Nephron progenitor cell (in vitro differentiated cells): ENCODE measurements at regions not wholly inside any gene's neighbourhood (a gene's known extent, or its start where the extent isn't known, plus 50 kb on each side); places are given as distances from the start of the nearest gene placed in this dataset.

ENCODE experiments used
- DNase-seq: peaks from one replicate; pipeline ENCODE4 v3.0.0; 2021
- H3K27ac Mint-ChIP-seq: 2 replicates; pipeline ENCODE4 v1.8.0; 2021; ENCODE audit warnings: mild to moderate bottlenecking, moderate library complexity, mixed read lengths
- H3K27me3 Mint-ChIP-seq: 2 replicates; pipeline ENCODE4 v1.8.0; 2021; ENCODE audit warnings: mild to moderate bottlenecking, low read depth, mixed read lengths; ENCODE audit not compliant: poor library complexity
- H3K36me3 Mint-ChIP-seq: 2 replicates; pipeline ENCODE4 v1.8.0; 2021; ENCODE audit warnings: low read depth, mixed read lengths
- H3K4me1 Mint-ChIP-seq: 2 replicates; pipeline ENCODE4 v1.8.0; 2021; ENCODE audit warnings: mixed read lengths
- H3K4me3 Mint-ChIP-seq: 2 replicates; pipeline ENCODE4 v1.8.0; 2021; ENCODE audit warnings: mild to moderate bottlenecking, moderate library complexity, mixed read lengths
- H3K9me3 Mint-ChIP-seq: 2 replicates; pipeline ENCODE4 v1.8.0; 2021; ENCODE audit warnings: mild to moderate bottlenecking, moderate library complexity, mixed read lengths
- TF ChIP-seq, protein P1 (sequence below): fragments of 200-600 bp; sonication (generic); IDR thresholded peaks from 2 replicates; pipeline ENCODE4 v1.5.0; 2021; ENCODE audit warnings: antibody characterized with exemption

DNA sequence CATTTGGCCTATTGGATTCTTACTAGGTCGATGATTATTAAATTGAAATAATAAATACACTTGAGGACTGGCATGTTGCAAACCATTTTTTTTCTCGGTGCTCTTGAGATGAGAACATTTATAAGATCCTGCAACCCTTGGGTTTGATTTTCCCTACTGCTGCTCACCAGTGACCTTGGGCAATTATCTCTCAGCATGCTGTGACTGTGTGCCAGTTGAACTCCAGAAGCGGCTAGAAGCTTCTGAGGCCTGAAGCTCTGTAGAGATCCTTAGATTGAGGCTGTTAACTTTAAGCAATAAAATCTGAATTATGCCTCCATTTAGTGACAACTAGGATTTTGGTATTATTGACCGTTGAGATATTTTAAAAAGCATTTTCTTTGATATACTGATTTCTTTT is 489.8 kb downstream of the MAT2B start:
- TF ChIP-seq, protein P1, sequence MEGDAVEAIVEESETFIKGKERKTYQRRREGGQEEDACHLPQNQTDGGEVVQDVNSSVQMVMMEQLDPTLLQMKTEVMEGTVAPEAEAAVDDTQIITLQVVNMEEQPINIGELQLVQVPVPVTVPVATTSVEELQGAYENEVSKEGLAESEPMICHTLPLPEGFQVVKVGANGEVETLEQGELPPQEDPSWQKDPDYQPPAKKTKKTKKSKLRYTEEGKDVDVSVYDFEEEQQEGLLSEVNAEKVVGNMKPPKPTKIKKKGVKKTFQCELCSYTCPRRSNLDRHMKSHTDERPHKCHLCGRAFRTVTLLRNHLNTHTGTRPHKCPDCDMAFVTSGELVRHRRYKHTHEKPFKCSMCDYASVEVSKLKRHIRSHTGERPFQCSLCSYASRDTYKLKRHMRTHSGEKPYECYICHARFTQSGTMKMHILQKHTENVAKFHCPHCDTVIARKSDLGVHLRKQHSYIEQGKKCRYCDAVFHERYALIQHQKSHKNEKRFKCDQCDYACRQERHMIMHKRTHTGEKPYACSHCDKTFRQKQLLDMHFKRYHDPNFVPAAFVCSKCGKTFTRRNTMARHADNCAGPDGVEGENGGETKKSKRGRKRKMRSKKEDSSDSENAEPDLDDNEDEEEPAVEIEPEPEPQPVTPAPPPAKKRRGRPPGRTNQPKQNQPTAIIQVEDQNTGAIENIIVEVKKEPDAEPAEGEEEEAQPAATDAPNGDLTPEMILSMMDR = no peak
- Mint-ChIP-seq H3K36me3 (no peaks in the 10 kb centered on the region), H3K27me3 (no peaks in the 10 kb centered on the region), H3K27ac (peak overlapping the region; percentile 31), H3K9me3 (peaks cover 9% of the 10 kb centered on the region), H3K4me1 (peaks cover 21% of the 10 kb centered on the region), H3K4me3 (no peak overlapping the region)
- DNase-seq = no peak

DNA sequence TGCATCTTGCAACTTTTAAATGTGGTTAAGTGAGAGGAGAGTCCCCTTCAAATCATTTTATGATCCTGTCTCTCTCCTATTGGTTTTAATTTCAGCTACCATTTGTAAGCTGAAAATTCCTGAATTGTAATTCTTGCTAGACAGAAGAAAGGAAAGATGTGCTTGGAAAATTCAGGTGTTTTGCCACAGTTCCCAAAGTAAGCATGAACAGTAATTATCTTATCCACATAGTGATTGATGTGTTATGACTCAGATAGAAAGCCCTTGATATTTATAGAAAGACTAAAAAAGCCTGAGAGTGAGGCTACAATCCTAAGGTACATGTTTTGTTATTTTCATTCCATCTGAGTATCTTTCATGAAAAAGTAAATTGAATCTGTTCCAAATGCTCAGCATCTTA is 492.5 kb downstream of the MAT2B start:
- no peaks in the 10 kb centered on the region for H3K27me3 Mint-ChIP-seq
- TF ChIP-seq, protein P1 = no peak
- H3K27ac Mint-ChIP-seq = no peak overlapping the region
- peaks cover 44% of the 10 kb centered on the region for H3K4me1 Mint-ChIP-seq
- no peaks in the 10 kb centered on the region for H3K36me3 Mint-ChIP-seq
- H3K9me3 Mint-ChIP-seq = peaks cover 9% of the 10 kb centered on the region
- DNase-seq = no peak
- no peak overlapping the region for H3K4me3 Mint-ChIP-seq

DNA sequence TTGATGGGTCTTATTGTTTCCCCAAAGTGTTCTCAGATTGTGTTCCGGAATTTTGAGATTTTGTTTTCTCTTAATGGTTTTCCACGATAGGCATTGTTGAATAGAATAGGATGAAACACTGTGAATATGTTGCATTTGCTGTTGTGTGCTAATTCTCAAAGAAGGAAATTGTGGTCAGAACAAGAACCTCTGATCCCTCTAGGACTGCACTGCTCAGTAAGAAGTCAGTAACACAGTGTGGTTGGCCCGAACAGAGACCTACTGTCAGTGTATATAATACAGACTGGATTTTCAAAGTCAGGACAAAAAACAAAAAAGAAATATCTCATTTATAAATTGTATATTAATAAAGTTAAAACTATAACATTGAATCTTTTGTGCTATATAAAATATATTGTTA is 494.8 kb downstream of the MAT2B start:
- Mint-ChIP-seq H3K27me3 (no peaks in the 10 kb centered on the region), H3K9me3 (peaks cover 9% of the 10 kb centered on the region), H3K27ac (no peak overlapping the region), H3K4me3 (no peak overlapping the region), H3K36me3 (no peaks in the 10 kb centered on the region), H3K4me1 (peaks cover 45% of the 10 kb centered on the region)
- no peak for DNase-seq
- TF ChIP-seq, protein P1 = no peak

DNA sequence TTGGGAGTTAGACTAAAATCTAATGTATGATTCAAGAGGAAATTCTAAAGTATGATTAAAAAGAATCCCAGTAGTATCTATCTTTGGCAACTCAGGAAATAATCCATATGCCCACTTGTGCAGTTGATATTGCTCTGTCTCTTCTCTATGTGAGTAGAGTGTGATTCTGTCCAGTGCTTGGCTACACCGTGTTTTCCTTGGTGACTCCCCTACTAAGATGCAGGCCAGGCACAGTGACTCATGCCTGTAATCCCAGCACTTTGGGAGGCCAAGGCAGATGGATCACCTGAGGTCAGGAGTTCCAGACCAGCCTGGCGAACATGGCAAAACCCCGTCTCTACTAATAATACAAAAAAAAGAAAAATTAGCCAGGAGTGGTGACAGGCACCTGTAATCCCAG is 495.4 kb downstream of the MAT2B start:
- no peaks in the 10 kb centered on the region for H3K36me3 Mint-ChIP-seq
- DNase-seq = no peak
- no peaks in the 10 kb centered on the region for H3K27me3 Mint-ChIP-seq
- H3K4me1 Mint-ChIP-seq = peaks cover 45% of the 10 kb centered on the region
- H3K4me3 Mint-ChIP-seq = peak overlapping the region; percentile 7
- no peak overlapping the region for H3K27ac Mint-ChIP-seq
- TF ChIP-seq, protein P1 = no peak
- peaks cover 9% of the 10 kb centered on the region for H3K9me3 Mint-ChIP-seq

DNA sequence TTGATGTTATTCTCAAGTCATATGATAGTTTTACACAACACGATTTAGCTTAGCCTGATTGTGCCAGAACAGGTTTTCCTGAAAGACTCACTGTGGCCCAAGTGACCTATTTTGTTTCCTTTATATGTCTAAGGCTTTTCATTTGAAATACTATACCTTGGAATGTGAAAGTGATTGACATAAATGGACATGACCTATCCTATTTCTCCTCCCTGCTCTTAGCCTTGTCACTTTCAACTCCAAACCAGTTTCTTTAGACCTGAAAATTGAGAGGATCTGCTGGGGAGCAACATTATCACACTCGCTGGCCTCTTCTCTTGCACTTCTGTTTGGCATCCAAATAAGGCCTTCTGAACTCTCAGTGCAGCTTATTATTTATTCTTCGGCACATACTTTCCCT is 496.8 kb downstream of the MAT2B start:
- H3K4me1 Mint-ChIP-seq = peaks cover 45% of the 10 kb centered on the region
- H3K4me3 Mint-ChIP-seq = peak overlapping the region; percentile 1
- no peaks in the 10 kb centered on the region for H3K27me3 Mint-ChIP-seq
- H3K36me3 Mint-ChIP-seq = no peaks in the 10 kb centered on the region
- DNase-seq = no peak
- peaks cover 2% of the 10 kb centered on the region for H3K9me3 Mint-ChIP-seq
- TF ChIP-seq, protein P1 = no peak
- peak overlapping the region; percentile 91 for H3K27ac Mint-ChIP-seq

DNA sequence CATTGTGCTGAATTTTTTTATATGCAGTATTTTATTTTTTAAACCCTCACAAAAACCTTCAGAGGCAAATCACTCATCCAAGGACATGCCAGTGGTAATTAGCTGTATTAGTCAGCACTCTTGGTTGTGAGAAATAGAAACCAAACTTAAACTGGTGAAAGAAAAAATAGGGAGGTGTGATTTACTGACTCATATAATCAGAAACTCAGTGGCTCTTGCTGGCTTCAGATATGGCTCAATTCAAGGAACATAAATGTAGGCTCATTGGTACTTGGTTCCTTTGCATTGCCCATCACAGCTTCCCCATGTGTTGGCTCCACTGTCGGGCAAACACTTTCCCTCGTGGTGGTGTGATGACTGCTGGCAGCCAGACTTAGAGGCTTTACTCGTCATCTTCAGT is 497.2 kb downstream of the MAT2B start:
- Mint-ChIP-seq H3K9me3 (no peaks in the 10 kb centered on the region), H3K4me1 (peaks cover 45% of the 10 kb centered on the region), H3K4me3 (peak overlapping the region; percentile 1), H3K36me3 (no peaks in the 10 kb centered on the region), H3K27me3 (no peaks in the 10 kb centered on the region), H3K27ac (peak overlapping the region; percentile 91)
- DNase-seq = no peak
- TF ChIP-seq, protein P1 = no peak
